Hematopoietic multipotent progenitor cell (in vitro differentiated cells): ENCODE measurements at regions not wholly inside any gene's neighbourhood (a gene's known extent, or its start where the extent isn't known, plus 50 kb on each side); places are given as distances from the start of the nearest gene placed in this dataset.
"Not testable (repeated sequence)": the region's sequence is repeated elsewhere in the genome, so short reads cannot be mapped to it uniquely, and the experiment has no call there.

ENCODE experiments used
- DNase-seq, 3 donors: peaks; one replicate each; pipeline ENCODE4 v3.0.0-alpha.2; 2011 to 2015; ENCODE audit warnings: low read depth in 2 of 3, low spot score in 2 of 3

GRCh38 chr3:154842536-154842935 lies 237.6 kb upstream of the MME start:
- DNase-seq: no peak

- no peak for DNase-seq
Observed at GRCh38 chr3:154835639-154836038, 244.5 kb upstream of the MME start.

- not testable (repeated sequence) for DNase-seq
Observed at GRCh38 chr3:154834831-154835230, 245.3 kb upstream of the MME start.

GRCh38 chr3:154829929-154830328 lies 250.2 kb upstream of the MME start:
- DNase-seq: no peak

- DNase-seq: no peak
Observed at GRCh38 chr3:154819491-154819890, 260.6 kb upstream of the MME start.

- DNase-seq: no peak
Observed at GRCh38 chr3:154818676-154819255, 261.4 kb upstream of the MME start.

- not testable (repeated sequence) for DNase-seq
Observed at GRCh38 chr3:154810017-154810416, 270.1 kb upstream of the MME start.

- DNase-seq: peak in 1 of 3 donors; percentile 12
Observed at GRCh38 chr3:154801729-154802128, 278.4 kb upstream of the MME start.

GRCh38 chr3:154799800-154800199 lies 280.3 kb upstream of the MME start:
- DNase-seq: no peak

- no peak for DNase-seq
Observed at GRCh38 chr3:154795582-154795981, 284.5 kb upstream of the MME start.

GRCh38 chr3:154794814-154795445 lies 285.2 kb upstream of the MME start:
- DNase-seq: peak in 1 of 3 donors; percentile 52

- DNase-seq: no peak
Observed at GRCh38 chr3:154794391-154794790, 285.7 kb upstream of the MME start.

GRCh38 chr3:154792828-154793227 lies 287.3 kb upstream of the MME start:
- no peak for DNase-seq

GRCh38 chr3:154791611-154792010 lies 288.5 kb upstream of the MME start:
- DNase-seq: no peak

GRCh38 chr3:154786724-154787123 lies 293.4 kb upstream of the MME start:
- peak in 1 of 3 donors; percentile 75 for DNase-seq

GRCh38 chr3:154783521-154783931 lies 296.6 kb upstream of the MME start:
- DNase-seq: peak in 1 of 3 donors; percentile 53

- DNase-seq: no peak
Observed at GRCh38 chr3:154783061-154783460, 297.1 kb upstream of the MME start.

GRCh38 chr3:154782151-154782550 lies 298.0 kb upstream of the MME start:
- DNase-seq: no peak

- DNase-seq: no peak
Observed at GRCh38 chr3:154781595-154781994, 298.5 kb upstream of the MME start.

- no peak for DNase-seq
Observed at GRCh38 chr3:154780263-154780662, 299.9 kb upstream of the MME start.

- no peak for DNase-seq
Observed at GRCh38 chr3:154779571-154779970, 300.5 kb upstream of the MME start.

- DNase-seq: no peak
Observed at GRCh38 chr3:154778057-154778456, 302.1 kb upstream of the MME start.
